ENCODE measurements at regions not wholly inside any gene's neighbourhood (a gene's known extent, or its start where the extent isn't known, plus 50 kb on each side); places are given as distances from the start of the nearest gene placed in this dataset.

- TF ChIP-seq EZH2 (IDR thresholded peaks at IDR 0.05; ENCODE audit: low read length) (no peak), CTCF (optimal IDR thresholded peaks at IDR 0.05 in 1 of 3, IDR thresholded peaks at IDR 0.05 in 1 of 3, conservative IDR thresholded peaks at IDR 0.05 in 1 of 3; ENCODE audit: extremely low read depth in 1 of 3, insufficient read depth in 2 of 3, low read length in 3 of 3) (peak in 2 of 3 experiments; percentile 7 to 53)
Measured at GRCh38 chr2:9095690-9096089, 92.2 kb upstream of the MBOAT2 start.

Data from keratinocyte (primary cell).